ENCODE measurements at regions not wholly inside any gene's neighbourhood (a gene's known extent, or its start where the extent isn't known, plus 50 kb on each side); places are given as distances from the start of the nearest gene placed in this dataset.

GRCh38 chr12:84422340-84422739 lies 490.3 kb downstream of the SLC6A15 start:
- no peak for TF ChIP-seq EZH2 (IDR thresholded peaks at IDR 0.05)
- TF ChIP-seq, protein P1, sequence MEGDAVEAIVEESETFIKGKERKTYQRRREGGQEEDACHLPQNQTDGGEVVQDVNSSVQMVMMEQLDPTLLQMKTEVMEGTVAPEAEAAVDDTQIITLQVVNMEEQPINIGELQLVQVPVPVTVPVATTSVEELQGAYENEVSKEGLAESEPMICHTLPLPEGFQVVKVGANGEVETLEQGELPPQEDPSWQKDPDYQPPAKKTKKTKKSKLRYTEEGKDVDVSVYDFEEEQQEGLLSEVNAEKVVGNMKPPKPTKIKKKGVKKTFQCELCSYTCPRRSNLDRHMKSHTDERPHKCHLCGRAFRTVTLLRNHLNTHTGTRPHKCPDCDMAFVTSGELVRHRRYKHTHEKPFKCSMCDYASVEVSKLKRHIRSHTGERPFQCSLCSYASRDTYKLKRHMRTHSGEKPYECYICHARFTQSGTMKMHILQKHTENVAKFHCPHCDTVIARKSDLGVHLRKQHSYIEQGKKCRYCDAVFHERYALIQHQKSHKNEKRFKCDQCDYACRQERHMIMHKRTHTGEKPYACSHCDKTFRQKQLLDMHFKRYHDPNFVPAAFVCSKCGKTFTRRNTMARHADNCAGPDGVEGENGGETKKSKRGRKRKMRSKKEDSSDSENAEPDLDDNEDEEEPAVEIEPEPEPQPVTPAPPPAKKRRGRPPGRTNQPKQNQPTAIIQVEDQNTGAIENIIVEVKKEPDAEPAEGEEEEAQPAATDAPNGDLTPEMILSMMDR (IDR thresholded peaks at IDR 0.05), result no peak
- TF ChIP-seq EZH2phosphoT487 (IDR thresholded peaks at IDR 0.05), result no peak
- no peaks in the 10 kb centered on the region for H3K27me3 Mint-ChIP-seq (ENCODE audit: insufficient read depth, low read depth)
- H3K27ac Mint-ChIP-seq, result no peak overlapping the region
- Histone ChIP-seq H3K9ac (no peak overlapping the region), H3K4me2 (no peak overlapping the region), H3K4me3 (no peak overlapping the region), H4K20me1 (ENCODE audit: low read depth) (no peaks in the 10 kb centered on the region), H3K27me3 (no peaks in the 10 kb centered on the region), H3F3A (ENCODE audit: low read depth) (no peaks in the 10 kb centered on the region), H3K36me3 (no peaks in the 10 kb centered on the region), H3K27ac (no peak overlapping the region), H3K4me1 (no peaks in the 10 kb centered on the region), H3K79me2 (ENCODE audit: low read depth) (no peaks in the 10 kb centered on the region), H2AFZ (replicated peaks) (no peak overlapping the region), H3K9me3 (ENCODE audit: low read depth) (no peaks in the 10 kb centered on the region)
- H3K36me3 Mint-ChIP-seq, result no peaks in the 10 kb centered on the region
- H3K4me3 Mint-ChIP-seq, result no peak overlapping the region
- DNase-seq (ENCODE audit: low spot score), result no peak
- no peaks in the 10 kb centered on the region for H3K4me1 Mint-ChIP-seq
- H3K9me3 Mint-ChIP-seq, result no peaks in the 10 kb centered on the region

DNA sequence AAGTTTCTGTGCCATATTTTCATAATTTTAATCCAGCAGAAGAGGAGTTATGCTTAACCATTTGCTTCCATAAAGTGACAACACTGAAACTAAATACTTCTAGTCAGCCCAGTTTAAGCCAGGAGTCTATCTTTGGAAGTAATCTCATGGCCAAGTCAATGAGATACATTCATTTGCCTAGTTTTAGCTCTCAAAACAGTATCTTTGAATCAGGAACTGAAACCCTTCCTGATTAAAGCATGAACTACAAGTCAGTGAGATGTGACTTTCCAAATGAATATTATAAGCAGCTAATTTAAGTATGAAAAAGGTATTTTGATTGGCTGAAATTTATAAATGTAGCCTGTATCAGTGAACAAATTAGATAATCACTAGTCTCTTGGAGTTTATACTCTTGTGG lies 491.5 kb downstream of the SLC6A15 start:
- Mint-ChIP-seq H3K9me3 (no peaks in the 10 kb centered on the region), H3K27me3 (ENCODE audit: insufficient read depth, low read depth) (no peaks in the 10 kb centered on the region), H3K36me3 (no peaks in the 10 kb centered on the region), H3K4me1 (no peaks in the 10 kb centered on the region), H3K4me3 (no peak overlapping the region), H3K27ac (no peak overlapping the region)
- Histone ChIP-seq H3K9ac (no peak overlapping the region), H3K4me1 (no peaks in the 10 kb centered on the region), H2AFZ (replicated peaks) (no peak overlapping the region), H3K4me3 (no peak overlapping the region), H3K36me3 (no peaks in the 10 kb centered on the region), H3K27ac (no peak overlapping the region), H3K79me2 (ENCODE audit: low read depth) (no peaks in the 10 kb centered on the region), H3F3A (ENCODE audit: low read depth) (no peaks in the 10 kb centered on the region), H3K27me3 (no peaks in the 10 kb centered on the region), H4K20me1 (ENCODE audit: low read depth) (no peaks in the 10 kb centered on the region), H3K4me2 (no peak overlapping the region), H3K9me3 (ENCODE audit: low read depth) (no peaks in the 10 kb centered on the region)
- no peak for DNase-seq (ENCODE audit: low spot score)
- TF ChIP-seq EZH2 (IDR thresholded peaks at IDR 0.05) (no peak), EZH2phosphoT487 (IDR thresholded peaks at IDR 0.05) (no peak)
- TF ChIP-seq, protein P1 (IDR thresholded peaks at IDR 0.05), result no peak

DNA sequence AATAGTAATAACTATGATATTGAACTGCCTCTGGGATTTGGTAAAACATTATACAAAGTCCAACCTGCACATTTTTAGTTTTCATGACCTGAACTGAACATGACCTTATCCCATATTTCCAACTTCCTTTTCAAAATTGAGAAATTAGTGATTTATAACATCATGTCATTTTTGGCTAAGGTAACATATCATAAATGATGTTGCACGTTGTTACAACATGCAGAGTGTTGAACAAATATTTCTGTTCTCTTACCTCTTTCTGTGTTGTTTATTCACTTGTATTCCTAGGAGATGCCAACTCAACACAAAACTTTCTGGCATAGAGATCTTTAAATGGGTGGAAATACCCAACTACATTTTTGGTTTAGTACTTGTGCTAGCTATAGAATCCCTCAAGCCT lies 496.0 kb downstream of the SLC6A15 start:
- H3K27ac Mint-ChIP-seq, result no peak overlapping the region
- no peak for DNase-seq (ENCODE audit: low spot score)
- H3F3A ChIP-seq (ENCODE audit: low read depth), result no peaks in the 10 kb centered on the region
- H3K9ac ChIP-seq, result no peak overlapping the region
- H3K9me3 Mint-ChIP-seq, result no peaks in the 10 kb centered on the region
- no peaks in the 10 kb centered on the region for H3K4me1 Mint-ChIP-seq
- no peaks in the 10 kb centered on the region for H3K79me2 ChIP-seq (ENCODE audit: low read depth)
- H3K27ac ChIP-seq, result no peak overlapping the region
- H3K4me3 Mint-ChIP-seq, result no peak overlapping the region
- H3K4me3 ChIP-seq, result no peak overlapping the region
- H3K9me3 ChIP-seq (ENCODE audit: low read depth), result no peaks in the 10 kb centered on the region
- H3K27me3 ChIP-seq, result no peaks in the 10 kb centered on the region
- H3K36me3 ChIP-seq, result no peaks in the 10 kb centered on the region
- no peaks in the 10 kb centered on the region for H3K4me1 ChIP-seq
- H3K27me3 Mint-ChIP-seq (ENCODE audit: insufficient read depth, low read depth), result no peaks in the 10 kb centered on the region
- no peaks in the 10 kb centered on the region for H3K36me3 Mint-ChIP-seq
- no peaks in the 10 kb centered on the region for H4K20me1 ChIP-seq (ENCODE audit: low read depth)
- no peak overlapping the region for H2AFZ ChIP-seq (replicated peaks)
- H3K4me2 ChIP-seq, result no peak overlapping the region
- TF ChIP-seq, protein P1 (IDR thresholded peaks at IDR 0.05), result no peak
- TF ChIP-seq EZH2phosphoT487 (IDR thresholded peaks at IDR 0.05), result no peak
- TF ChIP-seq EZH2 (IDR thresholded peaks at IDR 0.05), result no peak

DNA sequence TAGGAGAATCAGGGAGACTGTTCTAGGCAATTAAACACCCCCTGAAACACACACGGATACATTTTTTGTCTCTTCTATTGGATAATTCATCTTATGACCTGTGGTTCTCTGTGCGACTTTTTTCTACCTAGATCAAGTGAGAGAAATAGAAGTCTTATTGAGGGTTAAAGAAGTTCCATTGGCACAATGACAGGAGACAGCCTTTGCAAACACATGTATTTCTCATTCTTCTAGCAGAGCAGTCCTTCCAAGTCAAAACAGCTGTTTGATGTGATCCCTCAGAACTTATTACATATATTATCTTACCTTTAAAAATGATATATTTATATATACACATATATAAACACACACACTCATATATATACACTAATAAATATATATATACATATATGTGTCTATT lies 496.7 kb downstream of the SLC6A15 start:
- Mint-ChIP-seq H3K36me3 (no peaks in the 10 kb centered on the region), H3K27me3 (ENCODE audit: insufficient read depth, low read depth) (no peaks in the 10 kb centered on the region), H3K9me3 (no peaks in the 10 kb centered on the region), H3K27ac (no peak overlapping the region), H3K4me3 (no peak overlapping the region), H3K4me1 (no peaks in the 10 kb centered on the region)
- Histone ChIP-seq H4K20me1 (ENCODE audit: low read depth) (no peaks in the 10 kb centered on the region), H2AFZ (replicated peaks) (no peak overlapping the region), H3F3A (ENCODE audit: low read depth) (no peaks in the 10 kb centered on the region), H3K27me3 (no peaks in the 10 kb centered on the region), H3K4me1 (no peaks in the 10 kb centered on the region), H3K4me2 (no peak overlapping the region), H3K79me2 (ENCODE audit: low read depth) (no peaks in the 10 kb centered on the region), H3K36me3 (no peaks in the 10 kb centered on the region), H3K9me3 (ENCODE audit: low read depth) (no peaks in the 10 kb centered on the region), H3K27ac (no peak overlapping the region), H3K9ac (no peak overlapping the region), H3K4me3 (no peak overlapping the region)
- TF ChIP-seq EZH2phosphoT487 (IDR thresholded peaks at IDR 0.05) (no peak), EZH2 (IDR thresholded peaks at IDR 0.05) (no peak)
- TF ChIP-seq, protein P1 (IDR thresholded peaks at IDR 0.05), result no peak
- no peak for DNase-seq (ENCODE audit: low spot score)

Data from neural progenitor cell (in vitro differentiated cells).